PC-9 (cell line): ENCODE measurements at regions not wholly inside any gene's neighbourhood (a gene's known extent, or its start where the extent isn't known, plus 50 kb on each side); places are given as distances from the start of the nearest gene placed in this dataset.

Source experiments
- EZH2 ChIP-seq: fragments of 200-600 bp; sonication (generic); IDR thresholded peaks from 2 replicates; pipeline ENCODE4 v1.8.0; 2017; ENCODE audit warnings: antibody characterized with exemption, low read depth
- TF ChIP-seq, protein P1 (sequence below): fragments of 200-600 bp; sonication (generic); conservative IDR thresholded peaks from 2 replicates; pipeline ENCODE4 v1.6.1; 2017; ENCODE audit warnings: mixed run types, antibody characterized with exemption, mild to moderate bottlenecking, moderate library complexity

DNA sequence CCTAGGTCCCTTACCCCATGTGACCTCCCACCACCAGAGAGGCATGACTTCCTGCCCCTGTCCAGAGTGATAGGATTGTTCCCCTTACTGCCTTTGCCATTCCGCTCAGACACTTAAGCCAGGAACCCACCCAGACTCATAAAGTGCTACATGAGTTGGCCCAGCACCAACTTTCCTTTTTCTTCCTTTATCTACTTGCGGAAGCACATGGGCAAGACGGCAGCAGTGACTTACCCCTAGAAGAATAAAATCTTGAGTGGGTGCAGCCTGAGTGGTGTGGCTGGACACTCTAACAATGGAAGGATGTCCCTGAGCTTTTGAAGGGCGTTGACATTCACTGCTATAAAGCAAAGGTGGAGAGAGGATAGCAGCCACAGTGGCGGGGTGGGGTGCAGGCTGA lies 100.1 kb downstream of the MAB21L3 start:
- TF ChIP-seq, protein P1, sequence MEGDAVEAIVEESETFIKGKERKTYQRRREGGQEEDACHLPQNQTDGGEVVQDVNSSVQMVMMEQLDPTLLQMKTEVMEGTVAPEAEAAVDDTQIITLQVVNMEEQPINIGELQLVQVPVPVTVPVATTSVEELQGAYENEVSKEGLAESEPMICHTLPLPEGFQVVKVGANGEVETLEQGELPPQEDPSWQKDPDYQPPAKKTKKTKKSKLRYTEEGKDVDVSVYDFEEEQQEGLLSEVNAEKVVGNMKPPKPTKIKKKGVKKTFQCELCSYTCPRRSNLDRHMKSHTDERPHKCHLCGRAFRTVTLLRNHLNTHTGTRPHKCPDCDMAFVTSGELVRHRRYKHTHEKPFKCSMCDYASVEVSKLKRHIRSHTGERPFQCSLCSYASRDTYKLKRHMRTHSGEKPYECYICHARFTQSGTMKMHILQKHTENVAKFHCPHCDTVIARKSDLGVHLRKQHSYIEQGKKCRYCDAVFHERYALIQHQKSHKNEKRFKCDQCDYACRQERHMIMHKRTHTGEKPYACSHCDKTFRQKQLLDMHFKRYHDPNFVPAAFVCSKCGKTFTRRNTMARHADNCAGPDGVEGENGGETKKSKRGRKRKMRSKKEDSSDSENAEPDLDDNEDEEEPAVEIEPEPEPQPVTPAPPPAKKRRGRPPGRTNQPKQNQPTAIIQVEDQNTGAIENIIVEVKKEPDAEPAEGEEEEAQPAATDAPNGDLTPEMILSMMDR = no peak
- no peak for TF ChIP-seq EZH2
